ENCODE measurements at regions not wholly inside any gene's neighbourhood (a gene's known extent, or its start where the extent isn't known, plus 50 kb on each side); places are given as distances from the start of the nearest gene placed in this dataset.
"Not testable (repeated sequence)": the region's sequence is repeated elsewhere in the genome, so short reads cannot be mapped to it uniquely, and the experiment has no call there.

- not testable (repeated sequence) for TF ChIP-seq RAD21 (IDR thresholded peaks at IDR 0.05; ENCODE audit: low read length); CTCF (conservative IDR thresholded peaks at IDR 0.05; ENCODE audit: low read depth, low read length); CEBPB (IDR thresholded peaks at IDR 0.05; ENCODE audit: low read depth, low read length); POLR2A (IDR thresholded peaks at IDR 0.05; ENCODE audit: low read depth, low read length); BHLHE40 (IDR thresholded peaks at IDR 0.05; ENCODE audit: low read depth, low read length); SMC3 (IDR thresholded peaks at IDR 0.05; ENCODE audit: low read depth, low read length); ELK1 (IDR thresholded peaks at IDR 0.05; ENCODE audit: borderline replicate concordance, low read depth, low read length)
Observed at GRCh38 chr20:30537459-30537858, 720.0 kb upstream of the DEFB115 start.
